PFSK-1 (cell line): ENCODE measurements at regions not wholly inside any gene's neighbourhood (a gene's known extent, or its start where the extent isn't known, plus 50 kb on each side); places are given as distances from the start of the nearest gene placed in this dataset.

Source experiments
- FOXP2 ChIP-seq: optimal IDR thresholded peaks from 2 replicates; pipeline ENCODE3; 2011; ENCODE audit warnings: borderline replicate concordance, control low read depth, inconsistent platforms; ENCODE audit not compliant: insufficient read depth; ENCODE audit errors: extremely low read length, extremely low read depth
- POLR2AphosphoS5 ChIP-seq: IDR thresholded peaks from 2 replicates; pipeline ENCODE4 v1.6.1; 2012; ENCODE audit warnings: low read depth, mild to moderate bottlenecking, control low read depth, low read length, moderate library complexity
- REST ChIP-seq, 2 experiments: IDR thresholded peaks; 2 replicates each; pipeline versions ENCODE4 v1.6.1 to v1.8.0; 2011 to 2012; ENCODE audit warnings: low read depth in 2 of 2, low read length in 2 of 2, control low read depth in 1 of 2, inconsistent platforms in 1 of 2, mild to moderate bottlenecking in 1 of 2, moderate library complexity in 1 of 2; ENCODE audit not compliant: insufficient read depth in 1 of 2
- SIN3A ChIP-seq: IDR thresholded peaks from 2 replicates; pipeline ENCODE4 v1.6.1; 2012; ENCODE audit warnings: mild to moderate bottlenecking, low read length, moderate library complexity, borderline replicate concordance; ENCODE audit not compliant: insufficient read depth
- TAF1 ChIP-seq: IDR thresholded peaks from 2 replicates; pipeline ENCODE4 v1.6.1; 2012; ENCODE audit warnings: low read length, control low read depth, borderline replicate concordance; ENCODE audit not compliant: insufficient read depth

DNA sequence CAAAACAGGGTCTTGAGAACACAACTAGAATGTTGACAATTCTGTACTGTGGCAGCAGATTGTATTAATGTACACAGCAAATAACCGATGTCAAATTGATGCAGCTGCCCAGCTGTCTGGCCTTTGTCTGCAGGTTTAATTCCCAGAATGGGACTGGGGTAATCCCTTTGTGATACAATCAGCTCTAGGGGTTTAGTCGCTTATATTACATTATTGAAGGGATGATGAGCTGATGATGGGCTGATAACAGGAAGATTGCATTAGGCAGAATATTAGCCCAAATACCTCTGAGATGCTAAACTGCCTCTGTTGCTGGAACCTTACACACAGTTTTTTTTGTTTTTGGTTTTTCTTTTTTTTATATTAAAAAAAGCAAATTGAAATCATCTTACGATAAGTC is 265.0 kb downstream of the RBM26 start:
- no peak for TF ChIP-seq SIN3A
- no peak for TF ChIP-seq REST (IDR thresholded peaks at IDR 0.05; ENCODE audit: insufficient read depth in 1 of 2, low read depth in 2 of 2, low read length in 2 of 2)
- TF ChIP-seq POLR2AphosphoS5, result no peak
- TF ChIP-seq TAF1, result no peak
- no peak for TF ChIP-seq FOXP2

- TF ChIP-seq SIN3A, result no peak
- TF ChIP-seq POLR2AphosphoS5, result no peak
- TF ChIP-seq FOXP2, result no peak
These were observed 277.9 kb downstream of the RBM26 start for GRCh38 chr13:79128158-79128557.

DNA sequence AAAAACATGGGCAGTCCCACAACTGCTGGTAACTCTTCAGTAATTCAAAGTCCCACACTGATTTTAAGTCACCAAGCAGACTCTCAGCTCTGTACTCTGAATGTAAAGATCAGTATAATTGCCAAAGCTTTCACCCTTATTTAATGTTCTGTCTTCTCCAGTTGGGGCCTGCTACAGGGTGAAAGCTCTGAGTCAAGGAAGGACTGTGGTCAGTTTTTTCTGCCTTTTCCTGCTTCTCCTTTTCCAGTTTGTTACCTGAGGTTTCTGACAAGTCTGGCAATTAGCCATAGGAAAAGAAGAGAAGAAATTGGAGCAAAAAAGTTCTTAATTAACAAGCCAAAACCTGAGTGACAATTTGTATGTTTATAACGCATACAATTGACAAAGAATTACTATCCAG is 279.3 kb downstream of the RBM26 start:
- TF ChIP-seq TAF1, result no peak
- no peak for TF ChIP-seq REST (IDR thresholded peaks at IDR 0.05; ENCODE audit: insufficient read depth in 1 of 2, low read depth in 2 of 2, low read length in 2 of 2)
- no peak for TF ChIP-seq POLR2AphosphoS5
- no peak for TF ChIP-seq SIN3A
- no peak for TF ChIP-seq FOXP2

DNA sequence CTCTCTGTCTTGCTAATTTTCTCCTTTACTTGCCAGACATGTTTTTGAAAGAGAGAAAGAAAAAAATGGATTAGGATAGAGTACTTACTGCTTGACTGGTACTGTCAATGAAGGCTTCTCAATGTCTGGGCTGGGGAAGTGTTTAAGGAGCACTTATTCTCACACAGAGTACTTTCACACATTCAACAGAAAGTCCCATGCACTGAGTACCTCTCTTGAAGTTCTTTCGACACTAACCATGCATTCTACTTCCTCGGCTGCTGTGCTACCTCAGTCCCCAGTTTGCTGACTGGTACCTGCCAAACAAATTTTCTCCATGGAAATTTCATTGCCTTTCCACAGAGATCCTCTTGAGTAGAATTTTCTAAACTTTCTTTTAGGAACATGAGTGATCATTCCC is 281.9 kb downstream of the RBM26 start:
- no peak for TF ChIP-seq FOXP2

GRCh38 chr13:79121286-79121685 is 284.8 kb downstream of the RBM26 start:
- TF ChIP-seq SIN3A (no peak), REST (IDR thresholded peaks at IDR 0.05; ENCODE audit: insufficient read depth in 1 of 2, low read depth in 2 of 2, low read length in 2 of 2) (no peak), POLR2AphosphoS5 (no peak), FOXP2 (no peak), TAF1 (no peak)

- TF ChIP-seq SIN3A (no peak), REST (IDR thresholded peaks at IDR 0.05; ENCODE audit: insufficient read depth in 1 of 2, low read depth in 2 of 2, low read length in 2 of 2) (no peak), FOXP2 (no peak), TAF1 (no peak), POLR2AphosphoS5 (no peak)
These were observed 286.4 kb downstream of the RBM26 start for GRCh38 chr13:79119578-79120107.
